ENCODE measurements at regions not wholly inside any gene's neighbourhood (a gene's known extent, or its start where the extent isn't known, plus 50 kb on each side); places are given as distances from the start of the nearest gene placed in this dataset.

- intact Hi-C loops (cut with DNase I) = no loop called here
- no peak for DNase-seq (ENCODE audit: low spot score)
Observed at GRCh38 chr20:51198238-51198637, 175.3 kb upstream of the KCNG1 start.

GRCh38 chr20:51196991-51197651 lies 174.2 kb upstream of the KCNG1 start:
- intact Hi-C loops (cut with DNase I) = no loop called here
- DNase-seq (ENCODE audit: low spot score) = no peak

- intact Hi-C loops (cut with DNase I) = no loop called here
- no peak for DNase-seq (ENCODE audit: low spot score)
Observed at GRCh38 chr20:51195990-51196389, 173.1 kb upstream of the KCNG1 start.

GRCh38 chr20:51195419-51195901 lies 172.6 kb upstream of the KCNG1 start:
- no peak for DNase-seq (ENCODE audit: low spot score)
- intact Hi-C loops (cut with DNase I) = no loop called here

GRCh38 chr20:51193066-51193772 lies 170.3 kb upstream of the KCNG1 start:
- intact Hi-C loops (cut with DNase I) = no loop called here
- DNase-seq (ENCODE audit: low spot score) = no peak

GRCh38 chr20:51190783-51191180 lies 167.9 kb upstream of the KCNG1 start:
- intact Hi-C loops (cut with DNase I) = no loop called here
- no peak for DNase-seq (ENCODE audit: low spot score)

- no peak for DNase-seq (ENCODE audit: low spot score)
- intact Hi-C loops (cut with DNase I) = no loop called here
Observed at GRCh38 chr20:51189814-51190782, 167.2 kb upstream of the KCNG1 start.

- intact Hi-C loops (cut with DNase I) = no loop called here
- no peak for DNase-seq (ENCODE audit: low spot score)
Observed at GRCh38 chr20:51188941-51189340, 166.0 kb upstream of the KCNG1 start.

- intact Hi-C loops (cut with DNase I) = no loop called here
Observed at GRCh38 chr20:51187261-51187660, 164.4 kb upstream of the KCNG1 start.

GRCh38 chr20:51185861-51186260 lies 163.0 kb upstream of the KCNG1 start:
- no peak for DNase-seq (ENCODE audit: low spot score)
- intact Hi-C loops (cut with DNase I) = no loop called here

More at GRCh38 chr20:51187261-51187660, 164.4 kb upstream of the KCNG1 start:
- no peak for DNase-seq (ENCODE audit: low spot score)

GRCh38 chr20:51185277-51185676 lies 162.4 kb upstream of the KCNG1 start:
- no peak for DNase-seq (ENCODE audit: low spot score)
- intact Hi-C loops (cut with DNase I) = no loop called here

GRCh38 chr20:51184289-51184688 lies 161.4 kb upstream of the KCNG1 start:
- intact Hi-C loops (cut with DNase I) = no loop called here
- DNase-seq (ENCODE audit: low spot score) = no peak

- intact Hi-C loops (cut with DNase I) = no loop called here
- no peak for DNase-seq (ENCODE audit: low spot score)
Observed at GRCh38 chr20:51183451-51183850, 160.5 kb upstream of the KCNG1 start.

- intact Hi-C loops (cut with DNase I) = no loop called here
- DNase-seq (ENCODE audit: low spot score) = no peak
Observed at GRCh38 chr20:51182571-51182970, 159.7 kb upstream of the KCNG1 start.

- DNase-seq (ENCODE audit: low spot score) = no peak
- intact Hi-C loops (cut with DNase I) = no loop called here
Observed at GRCh38 chr20:51178153-51178552, 155.2 kb upstream of the KCNG1 start.

- intact Hi-C loops (cut with DNase I) = no loop called here
- DNase-seq (ENCODE audit: low spot score) = no peak
Observed at GRCh38 chr20:51176876-51177275, 154.0 kb upstream of the KCNG1 start.

- no peak for DNase-seq (ENCODE audit: low spot score)
- intact Hi-C loops (cut with DNase I) = no loop called here
Observed at GRCh38 chr20:51176446-51176845, 153.5 kb upstream of the KCNG1 start.

GRCh38 chr20:51175724-51176123 lies 152.8 kb upstream of the KCNG1 start:
- DNase-seq (ENCODE audit: low spot score) = no peak
- intact Hi-C loops (cut with DNase I) = no loop called here

GRCh38 chr20:51175156-51175555 lies 152.2 kb upstream of the KCNG1 start:
- DNase-seq (ENCODE audit: low spot score) = no peak

GRCh38 chr20:51174536-51174935 lies 151.6 kb upstream of the KCNG1 start:
- DNase-seq (ENCODE audit: low spot score) = no peak
- intact Hi-C loops (cut with DNase I) = loop anchor here in 1 of 2 donors (5.0 kb wide), 1 partner anchor 272 kb away; no protein-coding TSS in a partner anchor

More at GRCh38 chr20:51175156-51175555, 152.2 kb upstream of the KCNG1 start:
- intact Hi-C loops (cut with DNase I) = no loop called here

Measured in posterior vena cava (tissue), 2 donors.